ENCODE measurements at regions not wholly inside any gene's neighbourhood (a gene's known extent, or its start where the extent isn't known, plus 50 kb on each side); places are given as distances from the start of the nearest gene placed in this dataset.
A peak's percentile ranks its signal among the peaks of the same experiment; 100 is the strongest.
"Not testable (repeated sequence)": the region's sequence is repeated elsewhere in the genome, so short reads cannot be mapped to it uniquely, and the experiment has no call there.

DNA sequence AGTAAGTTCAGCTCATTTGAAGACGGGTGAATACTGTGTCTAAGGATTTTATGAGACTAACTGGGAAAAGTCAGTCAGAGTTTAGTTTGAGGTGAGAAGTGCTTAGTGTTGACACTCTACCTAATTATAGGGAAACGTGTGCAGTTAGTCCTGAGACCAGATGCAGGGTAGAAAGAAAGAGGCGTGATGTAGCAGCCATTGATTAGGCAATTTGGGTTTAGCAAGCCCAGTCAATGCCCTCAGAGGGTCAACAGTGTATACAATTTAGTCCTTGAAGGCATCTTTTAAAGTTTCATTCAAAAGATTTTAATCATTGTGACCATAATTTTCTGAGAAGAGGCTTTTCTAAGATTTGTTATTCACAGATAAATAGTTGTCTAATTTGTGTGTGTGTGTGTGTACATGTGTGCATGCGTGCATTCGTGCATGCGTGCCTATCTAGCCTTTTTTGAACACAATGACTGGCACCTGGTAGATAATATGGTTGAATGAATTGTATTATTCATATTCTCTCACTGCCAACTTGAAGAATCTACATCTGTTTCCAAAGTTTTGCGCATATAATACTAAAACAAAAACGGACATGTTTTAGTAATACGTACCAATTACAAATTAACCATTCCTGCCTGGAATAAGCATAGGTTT is 332.9 kb downstream of the SRGAP2C start:
- no peak overlapping the region for H2AK5ac ChIP-seq (ENCODE audit: low read length, severe bottlenecking)
- H3K23ac ChIP-seq (ENCODE audit: low read length in 2 of 2): no peak overlapping the region
- H3K27ac ChIP-seq (ENCODE audit: low read length, poor library complexity, severe bottlenecking): no peak overlapping the region
- H2BK15ac ChIP-seq (ENCODE audit: low read depth, poor library complexity, severe bottlenecking): no peak overlapping the region
- WGBS: 86% methylated on average over 4 of the region's 9 CpGs
- no peak overlapping the region for H2BK120ac ChIP-seq (ENCODE audit: low read depth, low read length)
- no peak overlapping the region for H3K4me2 ChIP-seq (ENCODE audit: low read length, poor library complexity, severe bottlenecking)
- H2BK5ac ChIP-seq (ENCODE audit: low read depth, low read length, poor library complexity, severe bottlenecking): no peak overlapping the region
- peaks cover 0 to 42% of the 10 kb centered on the region in 2 experiments for H3K27me3 ChIP-seq (ENCODE audit: control insufficient read depth in 1 of 2, insufficient read depth in 1 of 2, low read length in 2 of 2)
- no peak overlapping the region for H3K14ac ChIP-seq (ENCODE audit: low read length in 2 of 2)
- H3K4me1 ChIP-seq (ENCODE audit: control insufficient read depth, insufficient read depth, low read depth, low read length): peaks cover 8% of the 10 kb centered on the region
- no peak for DNase-seq
- no peak overlapping the region for H2AFZ ChIP-seq (ENCODE audit: low read depth, low read length)
- no peak overlapping the region for H3K9ac ChIP-seq (ENCODE audit: low read length)
- no peak overlapping the region for H4K8ac ChIP-seq (ENCODE audit: low read length)
- no peak overlapping the region for H3K18ac ChIP-seq (ENCODE audit: low read depth in 1 of 2, low read length in 2 of 2)
- H3K4me3 ChIP-seq (ENCODE audit: insufficient read depth in 1 of 2, low read depth in 1 of 2, low read length in 2 of 2): no peak overlapping the region
- no peaks in the 10 kb centered on the region for H3K79me1 ChIP-seq (replicated peaks; ENCODE audit: low read length, poor library complexity, severe bottlenecking)
- no peak overlapping the region for H2BK12ac ChIP-seq (ENCODE audit: low read length in 2 of 2)
- H3K4ac ChIP-seq (ENCODE audit: low read depth in 1 of 2, low read length in 2 of 2): no peak overlapping the region
- H4K91ac ChIP-seq (ENCODE audit: low read length): no peak overlapping the region
- no peaks in the 10 kb centered on the region for H3K36me3 ChIP-seq (ENCODE audit: control insufficient read depth in 1 of 2, insufficient read depth in 2 of 2, low read depth in 1 of 2, low read length in 2 of 2)
- peaks cover 6% of the 10 kb centered on the region for H3K9me3 ChIP-seq (ENCODE audit: control insufficient read depth, low read length)

DNA sequence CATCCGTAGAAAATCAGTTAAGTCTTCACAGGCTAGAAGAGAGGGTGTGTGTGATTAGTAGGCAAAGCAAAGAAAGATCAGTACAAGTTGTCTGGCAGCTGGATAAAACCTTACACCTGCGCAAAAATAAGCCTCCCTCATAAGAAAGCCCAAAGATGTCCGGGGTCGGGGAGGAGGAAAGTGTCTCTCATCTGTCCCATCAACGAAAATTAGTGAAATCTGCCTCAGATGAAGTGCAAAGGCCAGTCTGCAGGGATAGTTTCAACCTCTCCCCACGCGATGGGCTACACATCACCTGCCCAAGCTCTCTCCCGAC is 333.9 kb downstream of the SRGAP2C start:
- Histone ChIP-seq H3K23ac (ENCODE audit: low read length in 2 of 2) (no peak overlapping the region), H2AK5ac (ENCODE audit: low read length, severe bottlenecking) (no peak overlapping the region), H3K4me3 (ENCODE audit: insufficient read depth in 1 of 2, low read depth in 1 of 2, low read length in 2 of 2) (peak overlapping the region; percentile 66 to 74), H3K27ac (ENCODE audit: low read length, poor library complexity, severe bottlenecking) (no peak overlapping the region), H3K14ac (ENCODE audit: low read length in 2 of 2) (no peak overlapping the region), H3K4me2 (ENCODE audit: low read length, poor library complexity, severe bottlenecking) (peak overlapping the region; percentile 89), H3K9me3 (ENCODE audit: control insufficient read depth, low read length) (peaks cover 2% of the 10 kb centered on the region), H2AFZ (ENCODE audit: low read depth, low read length) (no peak overlapping the region), H2BK12ac (ENCODE audit: low read length in 2 of 2) (no peak overlapping the region), H4K91ac (ENCODE audit: low read length) (no peak overlapping the region), H3K18ac (ENCODE audit: low read depth in 1 of 2, low read length in 2 of 2) (no peak overlapping the region), H3K79me1 (replicated peaks; ENCODE audit: low read length, poor library complexity, severe bottlenecking) (no peaks in the 10 kb centered on the region), H2BK120ac (ENCODE audit: low read depth, low read length) (no peak overlapping the region), H3K4me1 (ENCODE audit: control insufficient read depth, insufficient read depth, low read depth, low read length) (peaks cover 8% of the 10 kb centered on the region), H3K4ac (ENCODE audit: low read depth in 1 of 2, low read length in 2 of 2) (no peak overlapping the region), H4K8ac (ENCODE audit: low read length) (peak overlapping the region; percentile 29), H3K36me3 (ENCODE audit: control insufficient read depth in 1 of 2, insufficient read depth in 2 of 2, low read depth in 1 of 2, low read length in 2 of 2) (no peaks in the 10 kb centered on the region), H3K9ac (ENCODE audit: low read length) (peak overlapping the region; percentile 41), H3K27me3 (ENCODE audit: control insufficient read depth in 1 of 2, insufficient read depth in 1 of 2, low read length in 2 of 2) (peaks cover 0 to 42% of the 10 kb centered on the region in 2 experiments), H2BK5ac (ENCODE audit: low read depth, low read length, poor library complexity, severe bottlenecking) (no peak overlapping the region), H2BK15ac (ENCODE audit: low read depth, poor library complexity, severe bottlenecking) (no peak overlapping the region)
- 29% methylated on average over 8 of the region's 8 CpGs for WGBS
- no peak for DNase-seq

DNA sequence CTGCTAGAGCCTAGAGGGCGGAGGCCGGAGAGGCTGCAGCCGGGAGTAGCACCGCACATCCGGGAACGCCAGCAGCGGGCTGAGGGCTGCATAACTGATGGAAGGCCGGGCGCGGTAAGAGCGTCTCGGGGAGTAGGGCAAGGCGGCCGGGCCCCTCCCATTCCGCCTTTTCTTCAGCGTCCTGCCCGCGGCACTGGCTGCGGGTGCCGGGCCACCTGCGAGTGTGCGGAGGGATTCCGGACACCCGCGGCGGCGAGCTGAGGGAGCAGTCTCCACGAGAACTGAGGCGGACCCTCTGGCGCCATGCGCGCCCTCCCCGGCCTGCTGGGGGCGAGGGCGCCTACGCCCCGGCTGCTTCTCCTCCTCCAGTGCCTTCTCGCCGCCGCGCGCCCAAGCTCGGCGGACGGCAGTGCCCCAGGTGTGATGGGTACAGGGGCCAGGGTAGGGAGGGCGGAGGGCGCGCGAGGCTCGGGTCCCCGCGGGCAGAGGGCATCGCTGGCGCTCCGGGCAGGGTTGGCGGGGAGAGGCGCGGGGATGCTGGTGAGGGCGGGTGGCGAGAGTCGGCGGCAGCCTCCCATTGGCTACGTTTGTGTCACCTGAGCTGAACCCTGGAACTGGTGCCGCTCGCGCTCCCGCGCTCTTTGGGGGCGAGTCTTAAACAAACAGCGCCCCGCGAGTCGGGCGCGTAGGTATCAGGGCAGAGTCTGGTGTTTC is 334.4 kb downstream of the SRGAP2C start:
- Histone ChIP-seq H2BK5ac (ENCODE audit: low read depth, low read length, poor library complexity, severe bottlenecking) (no peak overlapping the region), H3K79me1 (replicated peaks; ENCODE audit: low read length, poor library complexity, severe bottlenecking) (no peaks in the 10 kb centered on the region), H2BK12ac (ENCODE audit: low read length in 2 of 2) (peak overlapping the region in 1 of 2 experiments; percentile 18), H3K9ac (ENCODE audit: low read length) (peak overlapping the region; percentile 41), H3K18ac (ENCODE audit: low read depth in 1 of 2, low read length in 2 of 2) (peak overlapping the region in 1 of 2 experiments; percentile 49), H4K91ac (ENCODE audit: low read length) (no peak overlapping the region), H3K9me3 (ENCODE audit: control insufficient read depth, low read length) (peaks cover 2% of the 10 kb centered on the region), H4K8ac (ENCODE audit: low read length) (peak overlapping the region; percentile 29), H2BK15ac (ENCODE audit: low read depth, poor library complexity, severe bottlenecking) (no peak overlapping the region), H2AK5ac (ENCODE audit: low read length, severe bottlenecking) (no peak overlapping the region), H3K14ac (ENCODE audit: low read length in 2 of 2) (peak overlapping the region in 1 of 2 experiments; percentile 4), H3K4ac (ENCODE audit: low read depth in 1 of 2, low read length in 2 of 2) (peak overlapping the region in 1 of 2 experiments; percentile 10), H3K4me2 (ENCODE audit: low read length, poor library complexity, severe bottlenecking) (peak overlapping the region; percentile 89), H3K4me1 (ENCODE audit: control insufficient read depth, insufficient read depth, low read depth, low read length) (peaks cover 8% of the 10 kb centered on the region), H3K36me3 (ENCODE audit: control insufficient read depth in 1 of 2, insufficient read depth in 2 of 2, low read depth in 1 of 2, low read length in 2 of 2) (no peaks in the 10 kb centered on the region), H2BK120ac (ENCODE audit: low read depth, low read length) (no peak overlapping the region), H3K27me3 (ENCODE audit: control insufficient read depth in 1 of 2, insufficient read depth in 1 of 2, low read length in 2 of 2) (peaks cover 0 to 42% of the 10 kb centered on the region in 2 experiments), H3K27ac (ENCODE audit: low read length, poor library complexity, severe bottlenecking) (no peak overlapping the region), H2AFZ (ENCODE audit: low read depth, low read length) (peak overlapping the region; percentile 67), H3K4me3 (ENCODE audit: insufficient read depth in 1 of 2, low read depth in 1 of 2, low read length in 2 of 2) (peak overlapping the region; percentile 66 to 74), H3K23ac (ENCODE audit: low read length in 2 of 2) (peak overlapping the region in 1 of 2 experiments; percentile 91)
- WGBS: 1% methylated on average over 66 of the region's 75 CpGs
- DNase-seq: peak; percentile 33

DNA sequence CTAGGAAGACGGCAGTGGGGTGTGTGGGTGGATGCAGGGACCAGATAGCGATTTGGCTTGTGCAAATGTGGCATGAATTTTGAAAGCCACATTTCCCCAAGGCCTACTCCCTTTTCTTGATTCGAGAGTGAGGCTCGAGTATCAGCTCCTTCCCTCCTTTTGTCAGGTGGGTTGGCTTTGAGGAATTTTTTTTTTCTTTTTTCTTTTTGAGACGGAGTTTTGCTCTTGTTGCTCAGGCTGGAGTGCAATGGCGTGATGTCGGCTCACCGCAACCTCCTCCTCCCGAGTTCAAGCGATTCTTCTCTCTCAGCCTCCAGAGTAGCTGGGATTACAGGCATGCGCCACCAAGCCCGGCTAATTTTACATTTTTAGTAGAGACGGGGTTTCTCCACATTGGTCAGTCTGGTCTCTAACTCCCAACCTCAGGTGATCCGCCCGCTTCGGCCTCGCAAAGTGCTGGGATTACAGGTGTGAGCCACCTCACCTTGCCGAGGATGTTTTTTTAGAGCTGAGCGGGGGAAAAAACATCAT is 335.0 kb downstream of the SRGAP2C start:
- H3K4me3 ChIP-seq (ENCODE audit: insufficient read depth in 1 of 2, low read depth in 1 of 2, low read length in 2 of 2): peak overlapping the region; percentile 66 to 74
- 53% methylated on average over 16 of the region's 19 CpGs for WGBS
- H2BK5ac ChIP-seq (ENCODE audit: low read depth, low read length, poor library complexity, severe bottlenecking); H2BK12ac ChIP-seq (ENCODE audit: low read length in 2 of 2); H3K23ac ChIP-seq (ENCODE audit: low read length in 2 of 2); H3K79me1 ChIP-seq (replicated peaks; ENCODE audit: low read length, poor library complexity, severe bottlenecking); H2BK120ac ChIP-seq (ENCODE audit: low read depth, low read length); H3K9me3 ChIP-seq (ENCODE audit: control insufficient read depth, low read length); H3K14ac ChIP-seq (ENCODE audit: low read length in 2 of 2); H4K91ac ChIP-seq (ENCODE audit: low read length); H3K27ac ChIP-seq (ENCODE audit: low read length, poor library complexity, severe bottlenecking); H3K4me1 ChIP-seq (ENCODE audit: control insufficient read depth, insufficient read depth, low read depth, low read length); H2AK5ac ChIP-seq (ENCODE audit: low read length, severe bottlenecking); H2BK15ac ChIP-seq (ENCODE audit: low read depth, poor library complexity, severe bottlenecking); H3K4ac ChIP-seq (ENCODE audit: low read depth in 1 of 2, low read length in 2 of 2); DNase-seq; H3K36me3 ChIP-seq (ENCODE audit: control insufficient read depth in 1 of 2, insufficient read depth in 2 of 2, low read depth in 1 of 2, low read length in 2 of 2); H4K8ac ChIP-seq (ENCODE audit: low read length): not testable (repeated sequence)
- peak overlapping the region in 1 of 2 experiments; percentile 49 for H3K18ac ChIP-seq (ENCODE audit: low read depth in 1 of 2, low read length in 2 of 2)
- peaks cover 0 to 42% of the 10 kb centered on the region in 2 experiments for H3K27me3 ChIP-seq (ENCODE audit: control insufficient read depth in 1 of 2, insufficient read depth in 1 of 2, low read length in 2 of 2)
- peak overlapping the region; percentile 67 for H2AFZ ChIP-seq (ENCODE audit: low read depth, low read length)
- H3K4me2 ChIP-seq (ENCODE audit: low read length, poor library complexity, severe bottlenecking): peak overlapping the region; percentile 89
- peak overlapping the region; percentile 41 for H3K9ac ChIP-seq (ENCODE audit: low read length)

All from mesenchymal stem cell (in vitro differentiated cells and primary cell).